ENCODE measurements at regions not wholly inside any gene's neighbourhood (a gene's known extent, or its start where the extent isn't known, plus 50 kb on each side); places are given as distances from the start of the nearest gene placed in this dataset.

- TF ChIP-seq ATF6 (CRISPR knock-in tag; IDR thresholded peaks at IDR 0.05) (no peak), IRF1 (CRISPR knock-in tag; IDR thresholded peaks at IDR 0.05) (no peak), E2F1 (CRISPR knock-in tag; IDR thresholded peaks at IDR 0.05) (no peak), ATF1 (CRISPR knock-in tag; IDR thresholded peaks at IDR 0.05) (no peak), ATF3 (CRISPR knock-in tag; conservative IDR thresholded peaks at IDR 0.05) (no peak), SMAD4 (CRISPR knock-in tag; IDR thresholded peaks at IDR 0.05) (no peak), ZNF532 (CRISPR knock-in tag; IDR thresholded peaks at IDR 0.05; ENCODE audit: borderline replicate concordance) (no peak), TEAD1 (CRISPR knock-in tag; IDR thresholded peaks at IDR 0.05) (no peak), SMAD3 (CRISPR knock-in tag; IDR thresholded peaks at IDR 0.05; ENCODE audit: borderline replicate concordance) (no peak), GABPB1 (CRISPR knock-in tag; IDR thresholded peaks at IDR 0.05) (no peak), STAT6 (CRISPR knock-in tag; conservative IDR thresholded peaks at IDR 0.05; ENCODE audit: low read depth) (no peak), FOXP4 (CRISPR knock-in tag; IDR thresholded peaks at IDR 0.05) (no peak)
These were observed 374.2 kb upstream of the SMIM31 start (continued) for GRCh38 chr4:164379694-164380093.

- no peak overlapping the region for H3K4me3 Mint-ChIP-seq
- H3K27me3 Mint-ChIP-seq (ENCODE audit: low read depth) = peaks cover 36% of the 10 kb centered on the region
- no peaks in the 10 kb centered on the region for H3K9me3 Mint-ChIP-seq
- ATAC-seq (no peak), DNase-seq (ENCODE audit: low spot score) (no peak)
- no peak overlapping the region for H3K27ac Mint-ChIP-seq
- POLR2A ChIA-PET = no interaction called here
- no peaks in the 10 kb centered on the region for H3K36me3 Mint-ChIP-seq
- H3K4me1 Mint-ChIP-seq = peaks cover 7% of the 10 kb centered on the region
- CTCF ChIA-PET = no interaction called here
- no peak for TF ChIP-seq ZNF396 (CRISPR knock-in tag; IDR thresholded peaks at IDR 0.05; ENCODE audit: borderline replicate concordance)
- TF ChIP-seq IRF2 (CRISPR knock-in tag; IDR thresholded peaks at IDR 0.05; ENCODE audit: borderline replicate concordance, low read depth) = no peak
- TF ChIP-seq SMAD3 (CRISPR knock-in tag; IDR thresholded peaks at IDR 0.05; ENCODE audit: borderline replicate concordance) = no peak
- no peak for TF ChIP-seq FOXP4 (CRISPR knock-in tag; IDR thresholded peaks at IDR 0.05)
- no peak for TF ChIP-seq ZMAT4 (CRISPR knock-in tag; IDR thresholded peaks at IDR 0.05)
- TF ChIP-seq FOXJ3 (CRISPR knock-in tag; IDR thresholded peaks at IDR 0.05; ENCODE audit: borderline replicate concordance) = no peak
- TF ChIP-seq E2F5 (CRISPR knock-in tag; IDR thresholded peaks at IDR 0.05) = no peak
- no peak for TF ChIP-seq ZNF138 (CRISPR knock-in tag; conservative IDR thresholded peaks at IDR 0.05)
These were observed 372.1 kb upstream of the SMIM31 start for GRCh38 chr4:164381859-164382258.

Measured in WTC11 (cell line).